GM12874 (cell line): ENCODE measurements at regions not wholly inside any gene's neighbourhood (a gene's known extent, or its start where the extent isn't known, plus 50 kb on each side); places are given as distances from the start of the nearest gene placed in this dataset.
A peak's percentile ranks its signal among the peaks of the same experiment; 100 is the strongest.

Experiments
- CTCF ChIP-seq: IDR thresholded peaks from 2 replicates; pipeline ENCODE4 v1.5.1; 2011; ENCODE audit warnings: low read depth, mild to moderate bottlenecking, control low read depth, low read length, moderate library complexity; ENCODE audit not compliant: insufficient read depth

GRCh38 chr9:109561137-109561536 lies 63.0 kb upstream of the PTPN3 start:
- TF ChIP-seq CTCF: no peak

GRCh38 chr9:109568089-109568488 lies 70.0 kb upstream of the PTPN3 start:
- TF ChIP-seq CTCF: no peak

- TF ChIP-seq CTCF: no peak
These were observed 70.6 kb upstream of the PTPN3 start for GRCh38 chr9:109568568-109569210.

- TF ChIP-seq CTCF: peak; percentile 42; the same call in 1 of the 2 replicates
These were observed 76.2 kb upstream of the PTPN3 start for GRCh38 chr9:109574061-109574882.

- no peak for TF ChIP-seq CTCF
These were observed 78.7 kb upstream of the PTPN3 start for GRCh38 chr9:109576762-109577161.

GRCh38 chr9:109579191-109579948 lies 81.3 kb upstream of the PTPN3 start:
- TF ChIP-seq CTCF: no peak

GRCh38 chr9:109582386-109582785 lies 84.3 kb upstream of the PTPN3 start:
- TF ChIP-seq CTCF: no peak
